ENCODE measurements at regions not wholly inside any gene's neighbourhood (a gene's known extent, or its start where the extent isn't known, plus 50 kb on each side); places are given as distances from the start of the nearest gene placed in this dataset.

- no peak for DNase-seq
- WGBS, 2 donors = 89 to 97% methylated on average over 1 of the region's 1 CpG
- TF ChIP-seq CTCF (IDR thresholded peaks at IDR 0.05) (no peak), POLR2A (IDR thresholded peaks at IDR 0.05) (no peak), EP300 (IDR thresholded peaks at IDR 0.05) (no peak), POLR2AphosphoS5 (IDR thresholded peaks at IDR 0.05) (no peak)
- no peaks in the 10 kb centered on the region for H3K4me1 ChIP-seq
- H3K9me3 ChIP-seq = peaks cover 0 to 3% (median 0%) of the 10 kb centered on the region in 4 donors
- H3K27ac ChIP-seq = no peak overlapping the region
- intact Hi-C loops (cut with DNase I) = no loop called here
- no peak overlapping the region for H3K4me3 ChIP-seq
- H3K36me3 ChIP-seq = no peaks in the 10 kb centered on the region
- H3K27me3 ChIP-seq = no peaks in the 10 kb centered on the region
These were observed 322.7 kb downstream of the NOL4 start for GRCh38 chr18:33901894-33902512.

GRCh38 chr18:33900638-33901037 is 322.6 kb downstream of the ASXL3 start:
- H3K36me3 ChIP-seq = no peaks in the 10 kb centered on the region
- TF ChIP-seq POLR2A (IDR thresholded peaks at IDR 0.05) (no peak), POLR2AphosphoS5 (IDR thresholded peaks at IDR 0.05) (no peak), EP300 (IDR thresholded peaks at IDR 0.05) (no peak), CTCF (IDR thresholded peaks at IDR 0.05) (no peak)
- no peak for DNase-seq
- H3K27me3 ChIP-seq = no peaks in the 10 kb centered on the region
- H3K4me1 ChIP-seq = no peaks in the 10 kb centered on the region
- peaks cover 0 to 3% (median 0%) of the 10 kb centered on the region in 4 donors for H3K9me3 ChIP-seq
- no peak overlapping the region for H3K4me3 ChIP-seq
- H3K27ac ChIP-seq = no peak overlapping the region
- intact Hi-C loops (cut with DNase I) = no loop called here
- 97 to 98% methylated on average over 1 of the region's 1 CpG for WGBS, 2 donors

GRCh38 chr18:33898427-33898826 is 320.4 kb downstream of the ASXL3 start:
- no peaks in the 10 kb centered on the region for H3K27me3 ChIP-seq
- TF ChIP-seq CTCF (IDR thresholded peaks at IDR 0.05) (no peak), EP300 (IDR thresholded peaks at IDR 0.05) (no peak), POLR2AphosphoS5 (IDR thresholded peaks at IDR 0.05) (no peak)
- WGBS, 2 donors = 96 to 97% methylated on average over 2 of the region's 2 CpGs
- intact Hi-C loops (cut with DNase I) = no loop called here
- H3K36me3 ChIP-seq = no peaks in the 10 kb centered on the region
- H3K27ac ChIP-seq = no peak overlapping the region
- DNase-seq = no peak
- H3K4me3 ChIP-seq = no peak overlapping the region
- no peaks in the 10 kb centered on the region for H3K4me1 ChIP-seq
- peaks cover 0 to 3% (median 0%) of the 10 kb centered on the region in 4 donors for H3K9me3 ChIP-seq

GRCh38 chr18:33878213-33878612 is 300.2 kb downstream of the ASXL3 start:
- H3K27ac ChIP-seq = no peak overlapping the region
- no peak overlapping the region for H3K4me3 ChIP-seq
- TF ChIP-seq POLR2AphosphoS5 (IDR thresholded peaks at IDR 0.05) (no peak), CTCF (IDR thresholded peaks at IDR 0.05) (no peak), EP300 (IDR thresholded peaks at IDR 0.05) (no peak), POLR2A (IDR thresholded peaks at IDR 0.05) (no peak)
- H3K9me3 ChIP-seq = no peaks in the 10 kb centered on the region
- H3K36me3 ChIP-seq = no peaks in the 10 kb centered on the region
- WGBS, 2 donors = 76 to 78% methylated on average over 1 of the region's 1 CpG
- no peaks in the 10 kb centered on the region for H3K4me1 ChIP-seq
- intact Hi-C loops (cut with DNase I) = no loop called here
- DNase-seq = no peak
- H3K27me3 ChIP-seq = no peaks in the 10 kb centered on the region

GRCh38 chr18:33875029-33875565 is 297.1 kb downstream of the ASXL3 start:
- H3K27ac ChIP-seq = no peak overlapping the region
- H3K4me1 ChIP-seq = peaks cover 0 to 18% (median 12%) of the 10 kb centered on the region in 4 donors
- H3K9me3 ChIP-seq = no peaks in the 10 kb centered on the region
- H3K4me3 ChIP-seq = no peak overlapping the region
- H3K27me3 ChIP-seq = no peaks in the 10 kb centered on the region
- WGBS, 2 donors = 10 to 60% methylated on average over 2 of the region's 2 CpGs
- no peak for TF ChIP-seq POLR2A (IDR thresholded peaks at IDR 0.05)
- TF ChIP-seq CTCF (IDR thresholded peaks at IDR 0.05) = no peak
- no peak for TF ChIP-seq POLR2AphosphoS5 (IDR thresholded peaks at IDR 0.05)
- no peak for TF ChIP-seq EP300 (IDR thresholded peaks at IDR 0.05)
- no peaks in the 10 kb centered on the region for H3K36me3 ChIP-seq
- intact Hi-C loops (cut with DNase I) = no loop called here
- DNase-seq = no peak
